ENCODE measurements at regions not wholly inside any gene's neighbourhood (a gene's known extent, or its start where the extent isn't known, plus 50 kb on each side); places are given as distances from the start of the nearest gene placed in this dataset.
"Not testable (repeated sequence)": the region's sequence is repeated elsewhere in the genome, so short reads cannot be mapped to it uniquely, and the experiment has no call there.

- not testable (repeated sequence) for TF ChIP-seq CTCF (conservative IDR thresholded peaks at IDR 0.05); ZFX (IDR thresholded peaks at IDR 0.05)
These were observed 234.5 kb downstream of the BCL2L11 start for GRCh38 chr2:111355022-111355817.
